GM12878 (cell line): ENCODE measurements at regions not wholly inside any gene's neighbourhood (a gene's known extent, or its start where the extent isn't known, plus 50 kb on each side); places are given as distances from the start of the nearest gene placed in this dataset.
"Not testable (repeated sequence)": the region's sequence is repeated elsewhere in the genome, so short reads cannot be mapped to it uniquely, and the experiment has no call there.

Source experiments
- CEBPB ChIP-seq, 2 experiments: fragments of 150-350 bp in 1 of 2; IDR thresholded peaks; 2 replicates each; pipeline ENCODE4 v1.6.1; 2012 to 2014; ENCODE audit warnings: low read depth in 2 of 2, low read length in 2 of 2, borderline replicate concordance in 1 of 2, inconsistent platforms in 1 of 2
- FOXM1 ChIP-seq: IDR thresholded peaks from 2 replicates; pipeline ENCODE4 v1.6.1; 2012; ENCODE audit warnings: low read depth, mild to moderate bottlenecking, inconsistent platforms, low read length, moderate library complexity
- JUNB ChIP-seq: IDR thresholded peaks from 2 replicates; pipeline ENCODE4 v1.6.1; 2016; ENCODE audit warnings: antibody characterized with exemption, mild to moderate bottlenecking
- TAF1 ChIP-seq: IDR thresholded peaks from 2 replicates; pipeline ENCODE4 v1.6.1; 2011; ENCODE audit warnings: mild to moderate bottlenecking, low read depth, low read length, borderline replicate concordance
- ZNF24 ChIP-seq: fragments of 450-650 bp; IDR thresholded peaks from 2 replicates; pipeline ENCODE4 v1.6.1; 2017; ENCODE audit warnings: antibody characterized with exemption, mild to moderate bottlenecking

- TF ChIP-seq FOXM1; CEBPB (IDR thresholded peaks at IDR 0.05; ENCODE audit: borderline replicate concordance in 1 of 2, low read depth in 2 of 2, low read length in 2 of 2); JUNB; TAF1; ZNF24: not testable (repeated sequence)
Measured at GRCh38 chr20:25953876-25954275, 257.2 kb upstream of the ZNF337 start.
